GM19395 (cell line): ENCODE measurements at regions not wholly inside any gene's neighbourhood (a gene's known extent, or its start where the extent isn't known, plus 50 kb on each side); places are given as distances from the start of the nearest gene placed in this dataset.

Experiments
- ATAC-seq: cut with Tn5 transposase; IDR thresholded peaks from one replicate; pipeline ENCODE4 v1.9.1; 2021; ENCODE audit warnings: mild to moderate bottlenecking, moderate library complexity; ENCODE audit not compliant: unreplicated experiment

GRCh38 chr5:155947394-155948062, 379.4 kb upstream of the SGCD start:
- ATAC-seq: no peak

- no peak for ATAC-seq
These were observed 378.4 kb upstream of the SGCD start for GRCh38 chr5:155948576-155948975.

- no peak for ATAC-seq
These were observed 374.4 kb upstream of the SGCD start for GRCh38 chr5:155952486-155953089.

GRCh38 chr5:155953335-155953734, 373.6 kb upstream of the SGCD start:
- ATAC-seq: no peak

- ATAC-seq: no peak
These were observed 372.1 kb upstream of the SGCD start for GRCh38 chr5:155954701-155955445.

- ATAC-seq: no peak
These were observed 369.1 kb upstream of the SGCD start for GRCh38 chr5:155957884-155958283.

GRCh38 chr5:155959082-155959481, 367.9 kb upstream of the SGCD start:
- ATAC-seq: no peak

- no peak for ATAC-seq
These were observed 366.8 kb upstream of the SGCD start for GRCh38 chr5:155960177-155960576.

GRCh38 chr5:155969537-155969936, 357.4 kb upstream of the SGCD start:
- no peak for ATAC-seq

GRCh38 chr5:155974369-155974768, 352.6 kb upstream of the SGCD start:
- no peak for ATAC-seq

GRCh38 chr5:155978850-155979249, 348.1 kb upstream of the SGCD start:
- ATAC-seq: no peak

- no peak for ATAC-seq
These were observed 344.6 kb upstream of the SGCD start for GRCh38 chr5:155982354-155982753.

- ATAC-seq: no peak
These were observed 343.0 kb upstream of the SGCD start for GRCh38 chr5:155983954-155984353.

GRCh38 chr5:155987265-155987810, 339.6 kb upstream of the SGCD start:
- no peak for ATAC-seq

GRCh38 chr5:155989879-155990278, 337.1 kb upstream of the SGCD start:
- ATAC-seq: no peak

GRCh38 chr5:155996123-155996522, 330.8 kb upstream of the SGCD start:
- ATAC-seq: no peak

GRCh38 chr5:155998257-155998656, 328.7 kb upstream of the SGCD start:
- ATAC-seq: no peak

GRCh38 chr5:156000115-156000514, 326.8 kb upstream of the SGCD start:
- no peak for ATAC-seq

GRCh38 chr5:156004754-156005153, 322.2 kb upstream of the SGCD start:
- ATAC-seq: no peak

- no peak for ATAC-seq
These were observed 320.8 kb upstream of the SGCD start for GRCh38 chr5:156006026-156006647.

- ATAC-seq: no peak
These were observed 318.1 kb upstream of the SGCD start for GRCh38 chr5:156008844-156009243.
